ENCODE measurements at regions not wholly inside any gene's neighbourhood (a gene's known extent, or its start where the extent isn't known, plus 50 kb on each side); places are given as distances from the start of the nearest gene placed in this dataset.

GRCh38 chr1:208534599-208534897 is 290.4 kb upstream of the PLXNA2 start:
- ATAC-seq (peak in 1 of 8 donors; percentile 44), DNase-seq (no peak)
- no peak overlapping the region for H3K4me3 ChIP-seq
- TF ChIP-seq CTCF (IDR thresholded peaks at IDR 0.05), result no peak
- peaks cover 0 to 19% (median 4%) of the 10 kb centered on the region in 7 donors for H3K27me3 ChIP-seq
- H3K36me3 ChIP-seq, result no peaks in the 10 kb centered on the region
- WGBS, 2 donors, result 29 to 41% methylated on average over 4 of the region's 4 CpGs
- no peaks in the 10 kb centered on the region for H3K9me3 ChIP-seq
- peaks cover 0 to 28% (median 5%) of the 10 kb centered on the region in 9 donors for H3K4me1 ChIP-seq
- intact Hi-C loops (cut with DNase I), result no loop called here
- H3K27ac ChIP-seq, result no peak overlapping the region

- Histone ChIP-seq H3K4me1 (peaks cover 0 to 29% (median 5%) of the 10 kb centered on the region in 9 donors), H3K27ac (no peak overlapping the region), H3K36me3 (no peaks in the 10 kb centered on the region), H3K4me3 (no peak overlapping the region), H3K27me3 (peaks cover 0 to 15% (median under 1%) of the 10 kb centered on the region in 7 donors), H3K9me3 (no peaks in the 10 kb centered on the region)
- DNase-seq, result no peak
- no peak for TF ChIP-seq CTCF (IDR thresholded peaks at IDR 0.05)
- ATAC-seq, result no peak
- intact Hi-C loops (cut with DNase I), result no loop called here
- WGBS, 2 donors, result 91 to 92% methylated on average over 3 of the region's 3 CpGs
Observed at GRCh38 chr1:208534979-208535378, 290.8 kb upstream of the PLXNA2 start.

DNA sequence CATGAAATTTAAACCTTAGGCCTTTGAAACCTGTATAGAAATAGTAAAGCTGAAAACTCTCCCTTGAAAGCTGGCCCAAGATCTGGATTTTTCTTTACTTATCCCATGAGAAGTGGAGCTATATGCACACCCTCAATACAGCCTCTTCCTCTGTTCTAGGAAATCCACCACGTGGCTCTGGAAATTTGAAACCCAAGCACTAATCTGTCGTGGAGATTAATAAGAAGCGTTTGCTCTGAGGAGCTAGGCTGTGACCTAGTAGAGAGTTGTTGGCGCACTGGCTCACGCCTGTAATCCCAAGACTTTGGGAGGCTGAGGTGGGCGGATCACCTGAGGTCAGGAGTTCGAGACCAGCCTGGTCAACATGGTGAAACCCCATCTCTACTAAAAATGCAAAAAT is 291.3 kb upstream of the PLXNA2 start:
- H3K27me3 ChIP-seq, result peaks cover 0 to 14% (median 0%) of the 10 kb centered on the region in 7 donors
- 62 to 75% methylated on average over 7 of the region's 7 CpGs for WGBS, 2 donors
- TF ChIP-seq CTCF (IDR thresholded peaks at IDR 0.05), result no peak

GRCh38 chr1:208536212-208536611 is 292.0 kb upstream of the PLXNA2 start:
- Histone ChIP-seq H3K36me3 (no peaks in the 10 kb centered on the region), H3K27me3 (peaks cover 0 to 9% (median 0%) of the 10 kb centered on the region in 7 donors), H3K27ac (no peak overlapping the region), H3K4me3 (no peak overlapping the region), H3K9me3 (no peaks in the 10 kb centered on the region), H3K4me1 (peaks cover 0 to 27% (median 5%) of the 10 kb centered on the region in 9 donors)
- TF ChIP-seq CTCF (IDR thresholded peaks at IDR 0.05), result no peak
- 80 to 95% methylated on average over 4 of the region's 4 CpGs for WGBS, 2 donors
- no peak for DNase-seq
- intact Hi-C loops (cut with DNase I), result no loop called here
- no peak for ATAC-seq

More for the DNA sequence above, 291.3 kb upstream of the PLXNA2 start:
- Histone ChIP-seq H3K27ac (no peak overlapping the region), H3K4me3 (no peak overlapping the region), H3K36me3 (no peaks in the 10 kb centered on the region), H3K9me3 (no peaks in the 10 kb centered on the region), H3K4me1 (peaks cover 0 to 29% (median 5%) of the 10 kb centered on the region in 9 donors)
- intact Hi-C loops (cut with DNase I), result no loop called here
- no peak for ATAC-seq
- no peak for DNase-seq

All from heart right ventricle (tissue), 16 donors.